NAMALWA (cell line): ENCODE measurements at regions not wholly inside any gene's neighbourhood (a gene's known extent, or its start where the extent isn't known, plus 50 kb on each side); places are given as distances from the start of the nearest gene placed in this dataset.
A peak's percentile ranks its signal among the peaks of the same experiment; 100 is the strongest.
"Not testable (repeated sequence)": the region's sequence is repeated elsewhere in the genome, so short reads cannot be mapped to it uniquely, and the experiment has no call there.

Experiments
- DNase-seq: peaks from one replicate; pipeline ENCODE4 v3.0.0-alpha.2; 2015; ENCODE audit warnings: low spot score

DNA sequence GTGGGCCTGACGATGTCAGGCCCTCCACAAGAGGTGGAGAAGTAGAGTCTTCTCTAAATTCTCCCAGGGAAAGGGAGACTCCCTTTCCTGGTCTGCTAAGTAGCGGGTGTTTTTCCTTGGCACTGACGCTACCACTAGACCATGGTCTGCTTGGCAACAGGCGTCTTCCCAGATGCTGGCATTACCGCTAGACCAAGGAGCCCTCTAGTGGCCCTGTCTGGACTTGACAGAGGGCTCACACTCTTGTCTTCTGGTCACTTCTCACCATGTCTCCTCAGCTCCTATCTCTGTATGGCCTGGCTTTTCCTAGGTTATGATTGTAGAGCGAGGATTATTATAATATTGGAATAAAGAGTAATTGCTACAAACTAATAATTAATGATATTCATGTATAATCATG is 51.1 kb upstream of the RASSF6 start:
- DNase-seq = not testable (repeated sequence)

DNA sequence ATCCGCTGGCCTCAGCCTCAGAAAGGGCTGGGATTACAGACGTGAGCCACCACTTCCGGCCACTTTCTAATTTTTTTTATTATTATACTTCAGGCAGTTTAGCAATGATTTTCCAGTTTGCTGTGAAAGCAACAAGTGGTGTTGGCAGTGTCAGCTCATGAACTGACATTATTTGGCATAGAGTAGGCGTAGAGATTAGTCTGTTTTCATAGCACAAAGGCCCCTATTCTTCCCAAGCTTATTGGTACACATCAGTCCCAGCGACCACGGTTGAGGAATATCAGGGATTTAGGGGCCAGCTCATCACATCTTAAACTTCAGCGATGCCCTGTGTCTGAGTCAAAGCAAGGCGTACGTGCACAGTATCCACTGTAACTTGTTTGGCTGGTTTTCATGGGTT is 53.0 kb upstream of the RASSF6 start:
- no peak for DNase-seq

DNA sequence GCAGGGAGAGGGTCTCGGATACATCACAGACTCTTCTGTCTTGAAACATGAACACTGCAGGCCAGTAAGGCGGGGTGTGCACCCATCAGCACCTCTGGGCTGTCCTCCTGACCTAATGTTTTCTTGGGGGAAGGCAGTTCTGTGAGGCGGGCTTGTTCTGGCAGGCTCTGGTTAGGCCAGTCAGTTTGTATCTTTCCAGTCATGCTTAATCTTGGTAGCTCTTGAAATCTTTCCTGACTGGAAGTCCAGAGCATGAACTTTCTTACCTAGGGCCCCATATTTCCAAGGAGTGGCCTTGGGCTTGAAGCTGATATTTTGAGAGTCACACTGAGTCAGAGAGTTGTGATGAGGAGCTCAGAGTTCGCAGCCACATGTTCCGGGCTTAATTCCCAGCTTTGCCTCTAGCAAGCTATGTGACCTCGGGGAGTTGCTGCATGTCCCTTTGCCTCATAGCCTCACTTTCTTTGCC is 54.2 kb upstream of the RASSF6 start:
- DNase-seq = no peak

DNA sequence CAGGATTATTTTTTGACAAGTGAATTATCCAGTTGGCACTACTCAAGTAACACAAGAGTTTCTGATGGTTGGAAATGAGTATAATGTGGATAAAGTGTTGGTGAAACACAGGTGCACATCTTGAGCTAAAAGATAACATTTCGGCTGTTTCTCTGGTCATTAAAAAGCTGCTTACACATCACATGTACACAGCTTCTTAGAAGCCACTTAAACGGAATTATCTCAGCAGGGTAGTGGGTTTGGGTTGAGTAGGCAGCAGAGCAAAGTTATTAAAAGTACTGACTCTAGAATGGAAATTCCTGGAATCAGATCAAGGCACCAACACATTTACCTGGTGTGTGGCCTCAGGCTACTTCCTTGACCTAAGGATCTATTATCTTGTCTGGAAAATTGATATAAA is 55.4 kb upstream of the RASSF6 start:
- no peak for DNase-seq

DNA sequence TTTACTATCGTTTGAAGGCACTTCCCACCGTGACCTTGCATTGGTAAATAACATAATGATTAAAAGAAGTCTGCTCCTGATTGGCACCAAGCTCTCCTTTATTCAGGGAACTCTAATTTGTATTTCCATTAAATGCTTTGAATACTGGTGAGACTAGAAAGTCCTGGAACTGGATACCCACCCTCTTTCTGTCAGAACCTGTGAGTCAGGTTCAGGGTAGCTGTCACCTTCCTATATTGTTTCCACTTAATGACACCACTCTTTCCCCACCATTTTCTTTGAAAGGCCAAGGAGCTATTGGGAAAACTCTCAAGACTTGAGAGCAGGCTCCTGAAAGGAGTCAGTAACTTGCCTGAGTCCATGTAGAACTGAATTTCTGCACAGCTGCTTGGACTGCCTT is 55.9 kb upstream of the RASSF6 start:
- no peak for DNase-seq

DNA sequence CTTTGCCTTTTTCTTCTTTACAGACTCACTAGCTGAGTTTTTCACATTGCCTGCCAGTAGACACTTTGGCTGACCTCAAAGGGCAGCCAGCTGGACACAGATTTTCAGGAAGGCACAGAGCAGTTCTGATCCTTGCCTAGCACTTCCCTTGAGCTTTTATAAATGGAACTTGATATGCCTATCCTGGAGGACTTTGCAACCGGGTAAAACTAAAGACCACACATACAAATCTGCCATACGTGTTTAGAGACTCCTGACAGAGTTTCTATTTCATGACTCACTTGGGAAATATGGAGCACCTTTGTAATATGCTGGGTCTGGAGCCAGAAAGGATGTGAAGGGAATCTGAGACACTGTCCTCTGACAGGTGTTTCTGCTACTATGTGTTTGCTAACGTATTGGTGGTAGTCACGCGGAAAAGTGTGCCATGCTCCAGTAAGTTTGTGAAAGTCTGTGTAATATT is 56.7 kb upstream of the RASSF6 start:
- peak; percentile 59 for DNase-seq

DNA sequence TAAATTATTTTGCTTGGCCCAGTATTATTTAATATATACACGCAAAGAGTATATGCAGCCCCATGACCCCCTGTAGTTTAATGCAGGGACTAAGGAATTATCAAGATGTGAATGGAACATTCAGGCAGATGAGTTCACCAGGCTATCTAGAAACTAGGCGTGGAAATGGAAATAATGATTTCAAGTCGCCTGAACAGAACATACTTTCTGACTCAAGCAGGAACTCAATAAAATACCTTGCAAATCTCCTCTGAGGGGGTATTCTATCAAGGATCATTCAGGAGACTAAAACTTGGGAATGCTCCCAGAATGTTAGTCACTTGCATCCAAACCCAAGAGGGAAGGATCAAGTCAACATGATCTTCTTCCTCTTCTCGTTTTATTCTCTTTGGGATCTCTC is 59.6 kb upstream of the RASSF6 start:
- no peak for DNase-seq

DNA sequence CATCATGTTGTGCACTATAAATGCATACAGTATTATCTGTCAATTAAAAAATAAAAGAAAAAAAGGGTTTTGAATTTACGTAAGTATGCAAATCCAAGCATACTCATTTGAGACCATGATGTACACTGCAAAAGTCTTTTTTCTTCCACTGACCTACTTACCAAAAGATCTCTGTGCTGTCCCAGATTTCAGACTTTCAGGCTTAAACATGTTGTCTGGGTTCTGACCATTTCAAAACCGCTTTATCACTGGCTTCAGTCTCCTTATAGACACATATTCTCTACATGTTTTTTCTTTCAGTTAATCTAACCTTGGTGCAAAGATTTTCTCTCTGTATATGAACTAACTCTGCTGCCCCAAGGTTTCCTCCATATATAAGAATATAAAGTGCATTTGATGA is 58.6 kb upstream of the CXCL8 start:
- no peak for DNase-seq

DNA sequence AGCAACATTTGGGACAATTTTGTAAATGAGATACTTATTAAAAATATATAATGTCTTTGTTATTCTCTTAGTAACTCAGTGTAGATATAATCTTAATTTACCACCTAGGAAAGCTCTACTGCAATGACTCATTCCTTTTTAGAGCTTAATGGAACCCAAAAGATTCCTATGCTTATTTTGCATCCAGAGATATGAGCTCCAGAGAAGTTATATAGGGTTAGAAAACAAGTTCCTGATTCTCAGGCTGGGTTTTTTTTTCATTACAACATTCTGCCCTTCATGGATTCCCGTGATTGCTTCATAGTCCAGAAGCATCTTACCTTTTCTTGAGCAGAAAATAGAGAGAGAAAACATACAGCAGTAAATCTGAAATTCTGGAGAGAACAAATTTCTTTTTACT is 57.9 kb upstream of the CXCL8 start:
- no peak for DNase-seq

DNA sequence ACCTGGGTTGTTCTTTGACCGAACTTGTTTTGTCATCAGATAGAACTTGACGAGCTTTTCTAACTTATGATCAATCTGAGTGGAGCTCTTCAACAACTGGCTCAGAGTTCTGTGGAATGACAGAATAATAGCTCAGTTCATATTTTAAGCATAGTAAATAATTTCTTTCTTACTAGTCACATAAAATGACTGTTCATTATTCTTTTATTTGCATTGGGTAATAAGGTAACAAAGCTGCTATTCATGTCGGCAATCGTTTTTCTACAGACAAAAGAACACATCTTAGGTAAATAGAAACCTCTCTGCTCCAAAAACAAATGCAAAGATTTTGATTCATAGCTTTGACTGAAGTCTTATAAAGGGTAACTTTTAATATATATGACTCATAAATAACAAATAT is 57.3 kb upstream of the CXCL8 start:
- DNase-seq = no peak

DNA sequence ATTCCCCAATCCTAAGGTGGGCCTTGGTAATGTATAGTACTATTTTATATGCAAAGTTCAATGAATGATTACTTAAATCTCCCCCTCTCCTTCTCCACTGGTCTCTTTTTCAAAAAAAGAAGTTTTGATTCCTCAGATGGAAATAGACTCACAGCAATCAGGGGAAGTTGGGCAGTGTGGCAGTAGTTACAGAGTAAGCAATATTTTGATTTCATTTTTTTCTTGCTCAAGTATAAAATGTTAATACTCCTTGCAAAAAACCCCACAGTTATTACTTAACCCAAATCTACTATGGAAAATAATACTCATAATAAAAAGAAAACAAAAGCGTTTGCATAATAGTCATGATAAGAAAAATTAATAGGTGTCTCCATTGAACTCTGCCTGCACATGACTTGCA is 56.9 kb upstream of the CXCL8 start:
- no peak for DNase-seq

DNA sequence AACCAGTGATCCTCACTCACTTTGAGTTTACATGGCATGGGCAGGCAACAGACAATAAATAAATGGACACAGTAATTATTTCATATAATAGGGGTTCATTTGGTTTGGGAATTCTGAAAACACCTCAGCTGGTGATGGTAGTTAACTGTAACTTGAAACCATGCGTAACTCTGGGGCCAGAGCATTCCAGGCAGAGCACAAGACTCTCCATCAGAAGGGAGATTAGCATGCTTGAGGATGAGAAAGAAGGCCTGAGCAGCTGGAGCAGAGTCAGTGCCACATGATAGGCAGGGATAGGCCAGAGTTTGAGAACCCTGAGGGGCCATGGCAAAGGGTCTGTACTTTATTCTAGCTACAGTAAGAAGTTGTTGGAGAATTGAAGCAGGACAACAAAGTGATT is 56.3 kb upstream of the CXCL8 start:
- no peak for DNase-seq

DNA sequence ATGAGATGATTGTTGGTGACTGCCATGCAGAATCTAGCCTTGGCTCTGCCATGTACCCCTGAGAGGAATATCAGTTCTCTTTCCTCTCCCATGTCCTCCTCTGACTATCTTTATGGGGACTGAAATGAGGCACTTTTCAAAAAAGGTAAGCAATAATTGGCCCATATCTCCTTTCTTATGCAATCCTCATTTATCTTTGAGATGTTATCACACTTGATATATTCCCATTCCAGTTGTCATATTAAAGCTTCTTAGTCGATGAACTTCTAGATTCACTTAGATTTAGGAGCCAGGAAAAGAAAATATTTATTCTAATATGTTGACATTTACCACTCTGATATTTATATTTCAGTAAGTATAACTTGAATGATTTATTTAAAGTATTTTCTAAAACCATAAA is 55.3 kb upstream of the CXCL8 start:
- DNase-seq = no peak

DNA sequence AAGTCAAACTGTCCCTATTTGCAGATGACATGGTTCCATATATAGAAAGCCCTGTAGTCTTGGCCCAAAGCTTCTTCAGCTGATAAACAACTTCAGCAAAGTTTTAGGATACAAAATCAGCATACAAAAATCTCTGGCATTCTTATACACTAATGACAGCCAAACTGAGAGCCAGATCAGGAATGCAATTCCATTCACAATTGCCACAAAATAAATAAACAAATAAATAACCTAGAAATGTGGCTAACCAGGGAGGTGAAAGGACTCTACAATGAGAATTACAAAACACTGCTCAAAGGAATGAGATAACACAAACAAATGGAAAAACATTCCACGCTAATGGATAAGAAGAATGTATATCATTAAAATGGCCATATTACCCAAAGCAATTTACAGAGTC is 52.9 kb upstream of the CXCL8 start:
- no peak for DNase-seq

DNA sequence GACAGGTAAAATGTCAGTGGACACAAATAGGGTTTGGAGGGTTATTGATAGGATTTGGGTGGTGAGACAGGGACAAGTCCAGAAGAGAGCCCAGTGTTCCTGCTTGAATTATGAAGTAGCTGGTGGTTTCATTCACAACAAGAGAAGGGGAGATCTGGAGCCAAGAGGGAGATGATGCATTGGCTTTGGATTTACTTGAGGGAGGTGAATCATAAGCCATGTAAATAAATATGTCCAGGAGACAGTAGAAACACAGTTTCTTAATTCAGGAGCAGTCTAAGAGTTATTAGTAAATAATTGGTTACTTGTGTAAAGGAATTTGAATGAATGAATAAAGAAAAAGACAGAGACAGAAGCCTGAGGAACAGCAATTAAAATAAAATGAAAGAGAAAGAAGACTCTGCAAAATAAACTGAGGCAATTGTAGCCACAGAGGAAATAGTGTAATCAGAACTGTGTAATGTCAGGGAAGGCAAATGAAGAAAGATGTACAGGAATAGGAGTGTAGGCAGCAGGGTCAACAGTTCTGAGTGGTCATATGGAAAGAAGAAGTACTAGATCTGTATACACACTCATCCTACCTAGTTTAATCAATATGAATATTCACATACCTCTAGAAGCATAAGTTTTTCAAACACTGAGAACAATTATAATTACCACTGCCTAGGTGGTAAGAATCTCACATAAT is 50.2 kb upstream of the CXCL8 start:
- no peak for DNase-seq
